ENCODE measurements at regions not wholly inside any gene's neighbourhood (a gene's known extent, or its start where the extent isn't known, plus 50 kb on each side); places are given as distances from the start of the nearest gene placed in this dataset.

DNA sequence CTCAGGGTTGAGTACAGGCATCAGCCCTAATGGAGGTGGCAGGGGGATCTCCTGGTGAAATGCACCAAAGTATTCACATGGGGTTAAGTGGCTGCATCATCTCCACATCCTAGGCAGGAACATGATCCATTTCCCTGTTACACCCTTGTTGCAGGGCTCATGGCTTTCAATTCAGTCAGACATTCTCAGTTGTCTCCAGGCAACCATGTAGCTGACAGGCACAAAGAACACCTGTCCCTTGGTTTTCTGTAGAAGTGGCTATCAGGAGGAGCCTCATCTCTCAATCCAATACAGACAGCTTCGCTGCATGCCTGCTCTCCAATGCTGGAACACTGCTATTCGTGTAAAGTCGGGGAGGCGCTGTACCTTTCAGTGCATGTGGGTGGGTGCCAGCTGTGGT, 299.0 kb upstream of the FOXG1 start:
- Histone ChIP-seq H3K4me1 (no peaks in the 10 kb centered on the region), H3K27ac (no peak overlapping the region), H3K27me3 (no peaks in the 10 kb centered on the region), H3K4me3 (no peak overlapping the region), H3K9me3 (peaks cover 0 to 14% (median 0%) of the 10 kb centered on the region in 3 donors), H3K36me3 (no peaks in the 10 kb centered on the region)
- WGBS, 2 donors (ENCODE audit: low coverage in 1 of 2) = 60% methylated on average over 1 of the region's 4 CpGs; no CpG with 5 or more reads in 1 of the 2 donors
- TF ChIP-seq, protein P1, sequence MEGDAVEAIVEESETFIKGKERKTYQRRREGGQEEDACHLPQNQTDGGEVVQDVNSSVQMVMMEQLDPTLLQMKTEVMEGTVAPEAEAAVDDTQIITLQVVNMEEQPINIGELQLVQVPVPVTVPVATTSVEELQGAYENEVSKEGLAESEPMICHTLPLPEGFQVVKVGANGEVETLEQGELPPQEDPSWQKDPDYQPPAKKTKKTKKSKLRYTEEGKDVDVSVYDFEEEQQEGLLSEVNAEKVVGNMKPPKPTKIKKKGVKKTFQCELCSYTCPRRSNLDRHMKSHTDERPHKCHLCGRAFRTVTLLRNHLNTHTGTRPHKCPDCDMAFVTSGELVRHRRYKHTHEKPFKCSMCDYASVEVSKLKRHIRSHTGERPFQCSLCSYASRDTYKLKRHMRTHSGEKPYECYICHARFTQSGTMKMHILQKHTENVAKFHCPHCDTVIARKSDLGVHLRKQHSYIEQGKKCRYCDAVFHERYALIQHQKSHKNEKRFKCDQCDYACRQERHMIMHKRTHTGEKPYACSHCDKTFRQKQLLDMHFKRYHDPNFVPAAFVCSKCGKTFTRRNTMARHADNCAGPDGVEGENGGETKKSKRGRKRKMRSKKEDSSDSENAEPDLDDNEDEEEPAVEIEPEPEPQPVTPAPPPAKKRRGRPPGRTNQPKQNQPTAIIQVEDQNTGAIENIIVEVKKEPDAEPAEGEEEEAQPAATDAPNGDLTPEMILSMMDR (IDR thresholded peaks at IDR 0.05) = no peak
- TF ChIP-seq POLR2A (IDR thresholded peaks at IDR 0.05) = no peak
- TF ChIP-seq POLR2AphosphoS5 (IDR thresholded peaks at IDR 0.05) = no peak
- TF ChIP-seq EP300 (IDR thresholded peaks at IDR 0.05) = no peak
- no peak for ATAC-seq

DNA sequence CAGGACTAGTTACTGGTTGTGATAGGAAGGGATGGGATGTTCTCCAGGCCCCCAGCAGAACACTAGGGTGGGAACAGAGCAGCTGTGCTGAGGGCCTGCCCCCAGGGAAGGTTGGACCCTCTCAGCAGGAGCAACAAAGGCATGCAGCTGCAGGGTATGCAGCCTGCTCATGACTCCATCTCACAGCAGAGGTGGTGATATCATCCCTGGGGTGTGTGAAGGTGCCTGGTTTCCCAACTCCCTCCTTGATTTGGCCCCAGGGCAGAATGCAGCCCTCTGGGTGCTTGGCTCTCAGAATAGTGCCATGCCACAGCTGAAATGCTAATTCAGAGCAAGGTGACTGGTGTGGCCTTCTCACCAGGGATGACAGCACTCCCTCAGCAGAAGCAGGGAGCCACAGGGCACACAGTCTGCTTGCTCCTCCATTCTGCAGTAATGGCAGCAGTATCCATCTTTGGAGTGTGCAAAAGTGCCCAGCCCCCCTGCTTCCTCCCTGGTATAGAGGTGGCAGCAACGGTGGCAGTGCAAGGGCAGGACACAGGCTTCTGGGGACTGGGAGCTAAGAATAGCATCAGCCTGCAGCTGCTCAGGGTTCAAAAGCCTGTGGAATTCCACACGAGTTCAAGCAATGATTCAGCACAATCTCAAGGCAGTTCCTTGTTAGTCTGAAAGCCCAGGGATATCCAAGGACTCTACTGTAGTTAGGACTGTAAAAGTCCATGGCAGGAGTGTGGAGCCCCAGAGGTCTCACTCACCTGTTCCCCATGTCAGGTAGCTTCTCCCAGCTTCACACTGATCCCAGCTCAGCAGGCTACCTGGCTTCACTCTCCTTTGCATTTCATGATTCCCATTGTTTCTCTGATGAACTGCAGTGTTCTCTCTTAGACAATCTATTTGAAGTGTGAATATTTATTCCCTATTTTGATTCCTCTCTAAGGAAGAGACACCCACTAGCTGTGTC, 298.1 kb upstream of the FOXG1 start:
- Histone ChIP-seq H3K27ac (no peak overlapping the region), H3K4me3 (no peak overlapping the region), H3K9me3 (peaks cover 0 to 14% (median 0%) of the 10 kb centered on the region in 3 donors), H3K36me3 (no peaks in the 10 kb centered on the region), H3K27me3 (no peaks in the 10 kb centered on the region), H3K4me1 (no peaks in the 10 kb centered on the region)
- no CpG with 5 or more reads among the region's 2 CpGs for WGBS, 2 donors (ENCODE audit: low coverage in 1 of 2)
- TF ChIP-seq, protein P1 (IDR thresholded peaks at IDR 0.05) = no peak
- TF ChIP-seq EP300 (IDR thresholded peaks at IDR 0.05) (no peak), POLR2A (IDR thresholded peaks at IDR 0.05) (no peak), POLR2AphosphoS5 (IDR thresholded peaks at IDR 0.05) (no peak)
- peak; percentile 22 for ATAC-seq

DNA sequence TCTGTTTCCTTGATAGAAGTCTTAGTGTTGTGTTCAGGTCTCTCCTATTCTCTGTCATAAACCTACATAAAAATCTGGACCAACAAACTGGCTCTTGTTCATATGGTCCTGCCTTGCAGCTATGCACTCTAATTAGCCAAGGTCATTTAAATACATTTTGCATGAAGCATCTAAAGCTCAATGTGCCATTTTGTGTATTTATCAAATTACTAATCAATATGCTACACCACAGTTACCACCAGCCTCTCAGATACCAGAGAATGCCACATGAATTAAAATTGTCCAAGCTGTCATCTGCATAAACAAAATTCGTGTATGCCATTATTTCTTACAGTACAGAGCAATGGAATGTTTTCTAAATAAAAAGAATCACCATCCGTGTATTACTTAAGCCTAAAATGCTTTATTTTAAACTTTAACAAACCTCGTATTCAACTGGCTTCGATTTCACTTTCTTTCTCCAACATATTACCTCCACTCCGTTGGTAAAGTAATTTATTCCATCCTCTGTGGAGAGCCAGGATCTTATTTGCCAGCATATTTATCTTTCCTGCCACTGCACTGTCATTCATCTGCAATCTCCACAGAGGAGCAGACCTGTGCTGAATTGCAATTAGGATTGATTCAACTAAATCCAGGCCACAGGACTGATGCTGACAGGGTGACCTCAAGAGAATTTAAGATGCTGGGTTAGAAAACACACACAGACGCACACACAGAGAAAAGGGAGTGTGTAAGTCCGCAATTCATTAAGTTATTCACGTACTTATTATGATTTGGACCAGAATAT, 284.1 kb upstream of the FOXG1 start:
- no peak for ATAC-seq

DNA sequence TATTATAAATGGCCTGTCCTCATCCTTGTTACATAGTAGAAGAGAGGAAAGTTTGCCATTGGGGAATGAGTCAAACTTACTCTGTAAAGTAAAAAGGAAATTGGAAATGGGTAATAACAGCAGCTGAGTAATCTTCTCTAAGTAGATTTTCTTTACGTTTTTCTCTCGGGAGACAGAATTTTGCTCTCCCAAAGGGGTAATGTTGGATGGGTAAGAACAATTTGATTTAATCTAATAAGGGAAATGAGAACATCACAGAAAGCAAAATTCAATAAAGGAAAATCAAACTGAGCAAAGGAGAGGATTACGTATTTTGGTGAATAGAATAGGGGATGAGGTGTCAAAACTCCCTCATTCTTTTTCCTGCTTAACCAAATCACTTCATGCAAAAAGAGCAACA, 283.1 kb upstream of the FOXG1 start:
- no peak for ATAC-seq
- TF ChIP-seq, protein P1 (IDR thresholded peaks at IDR 0.05) = no peak
- TF ChIP-seq EP300 (IDR thresholded peaks at IDR 0.05) (no peak), POLR2AphosphoS5 (IDR thresholded peaks at IDR 0.05) (no peak), POLR2A (IDR thresholded peaks at IDR 0.05) (no peak)
- 81 to 95% methylated on average over 2 to 3 of the region's 3 CpGs for WGBS, 2 donors (ENCODE audit: low coverage in 1 of 2)
- H3K4me3 ChIP-seq = no peak overlapping the region
- H3K36me3 ChIP-seq = no peaks in the 10 kb centered on the region
- no peaks in the 10 kb centered on the region for H3K27me3 ChIP-seq
- H3K9me3 ChIP-seq = no peaks in the 10 kb centered on the region
- no peaks in the 10 kb centered on the region for H3K4me1 ChIP-seq
- no peak overlapping the region for H3K27ac ChIP-seq

More for the DNA sequence above, 284.1 kb upstream of the FOXG1 start:
- Histone ChIP-seq H3K4me1 (no peaks in the 10 kb centered on the region), H3K27ac (no peak overlapping the region), H3K9me3 (no peaks in the 10 kb centered on the region), H3K36me3 (no peaks in the 10 kb centered on the region), H3K4me3 (no peak overlapping the region), H3K27me3 (no peaks in the 10 kb centered on the region)
- WGBS, 2 donors (ENCODE audit: low coverage in 1 of 2) = 45 to 50% methylated on average over 8 of the region's 8 CpGs
- TF ChIP-seq, protein P1 (IDR thresholded peaks at IDR 0.05) = no peak
- no peak for TF ChIP-seq EP300 (IDR thresholded peaks at IDR 0.05)
- no peak for TF ChIP-seq POLR2A (IDR thresholded peaks at IDR 0.05)
- TF ChIP-seq POLR2AphosphoS5 (IDR thresholded peaks at IDR 0.05) = no peak

Measured in gastroesophageal sphincter (tissue), 4 donors.